ENCODE measurements at regions not wholly inside any gene's neighbourhood (a gene's known extent, or its start where the extent isn't known, plus 50 kb on each side); places are given as distances from the start of the nearest gene placed in this dataset.
"Not testable (repeated sequence)": the region's sequence is repeated elsewhere in the genome, so short reads cannot be mapped to it uniquely, and the experiment has no call there.

DNA sequence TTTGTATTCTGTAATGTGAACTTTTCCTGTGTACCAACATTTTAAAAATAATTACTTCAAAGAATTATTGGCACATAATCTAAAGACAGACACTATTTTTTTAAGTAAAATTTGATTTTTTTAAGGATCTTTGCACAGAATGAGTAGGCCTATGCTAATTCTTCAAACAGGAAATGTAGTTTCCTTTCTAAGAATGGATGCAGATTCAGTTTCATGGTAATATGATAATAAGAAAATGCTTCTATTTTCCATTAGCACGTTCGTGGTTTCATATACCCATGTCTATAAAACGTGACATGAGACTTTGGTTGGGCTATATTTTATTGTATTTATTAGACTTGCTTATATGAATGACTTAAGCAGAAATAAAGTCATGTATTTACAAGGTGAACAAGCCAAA is 191.8 kb upstream of the RBBP8 start:
- no peak overlapping the region for H3K4me3 ChIP-seq (ENCODE audit: low read depth, low read length)
- DNase-seq (ENCODE audit: low read depth): no peak
- TF ChIP-seq, protein P1, sequence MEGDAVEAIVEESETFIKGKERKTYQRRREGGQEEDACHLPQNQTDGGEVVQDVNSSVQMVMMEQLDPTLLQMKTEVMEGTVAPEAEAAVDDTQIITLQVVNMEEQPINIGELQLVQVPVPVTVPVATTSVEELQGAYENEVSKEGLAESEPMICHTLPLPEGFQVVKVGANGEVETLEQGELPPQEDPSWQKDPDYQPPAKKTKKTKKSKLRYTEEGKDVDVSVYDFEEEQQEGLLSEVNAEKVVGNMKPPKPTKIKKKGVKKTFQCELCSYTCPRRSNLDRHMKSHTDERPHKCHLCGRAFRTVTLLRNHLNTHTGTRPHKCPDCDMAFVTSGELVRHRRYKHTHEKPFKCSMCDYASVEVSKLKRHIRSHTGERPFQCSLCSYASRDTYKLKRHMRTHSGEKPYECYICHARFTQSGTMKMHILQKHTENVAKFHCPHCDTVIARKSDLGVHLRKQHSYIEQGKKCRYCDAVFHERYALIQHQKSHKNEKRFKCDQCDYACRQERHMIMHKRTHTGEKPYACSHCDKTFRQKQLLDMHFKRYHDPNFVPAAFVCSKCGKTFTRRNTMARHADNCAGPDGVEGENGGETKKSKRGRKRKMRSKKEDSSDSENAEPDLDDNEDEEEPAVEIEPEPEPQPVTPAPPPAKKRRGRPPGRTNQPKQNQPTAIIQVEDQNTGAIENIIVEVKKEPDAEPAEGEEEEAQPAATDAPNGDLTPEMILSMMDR (IDR thresholded peaks at IDR 0.05; ENCODE audit: low read depth, low read length, missing control alignments): no peak

GRCh38 chr18:22742409-22742808 is 190.7 kb upstream of the RBBP8 start:
- no peak for DNase-seq (ENCODE audit: low read depth)
- no peak overlapping the region for H3K4me3 ChIP-seq (ENCODE audit: low read depth, low read length)
- TF ChIP-seq, protein P1 (IDR thresholded peaks at IDR 0.05; ENCODE audit: low read depth, low read length, missing control alignments): no peak

DNA sequence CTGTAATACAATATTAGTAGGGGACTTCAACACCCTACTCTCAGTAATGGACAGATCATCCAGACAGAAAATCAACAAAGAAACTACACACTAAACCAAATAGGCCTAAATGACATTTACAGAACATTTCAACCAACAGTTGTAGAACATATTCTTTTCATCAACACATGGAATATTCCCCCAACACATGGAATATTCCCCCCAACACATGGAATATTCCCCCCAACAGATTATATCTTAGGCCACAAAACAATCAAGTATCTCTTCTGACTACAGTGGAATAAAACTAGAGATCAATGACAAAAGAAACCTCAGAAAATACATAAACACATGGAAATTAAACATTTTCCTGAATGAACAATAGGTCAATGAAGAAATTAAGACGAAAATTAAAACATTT is 187.2 kb upstream of the RBBP8 start:
- TF ChIP-seq, protein P1 (IDR thresholded peaks at IDR 0.05; ENCODE audit: low read depth, low read length, missing control alignments): no peak
- no peak for DNase-seq (ENCODE audit: low read depth)
- no peak overlapping the region for H3K4me3 ChIP-seq (ENCODE audit: low read depth, low read length)

- TF ChIP-seq, protein P1 (IDR thresholded peaks at IDR 0.05; ENCODE audit: low read depth, low read length, missing control alignments): no peak
- DNase-seq (ENCODE audit: low read depth): no peak
- no peak overlapping the region for H3K4me3 ChIP-seq (ENCODE audit: low read depth, low read length)
Observed at GRCh38 chr18:22752014-22752413, 181.1 kb upstream of the RBBP8 start.

- H3K4me3 ChIP-seq (ENCODE audit: low read depth, low read length): no peak overlapping the region
- TF ChIP-seq, protein P1 (IDR thresholded peaks at IDR 0.05; ENCODE audit: low read depth, low read length, missing control alignments): no peak
- no peak for DNase-seq (ENCODE audit: low read depth)
Observed at GRCh38 chr18:22753130-22753831, 179.8 kb upstream of the RBBP8 start.

DNA sequence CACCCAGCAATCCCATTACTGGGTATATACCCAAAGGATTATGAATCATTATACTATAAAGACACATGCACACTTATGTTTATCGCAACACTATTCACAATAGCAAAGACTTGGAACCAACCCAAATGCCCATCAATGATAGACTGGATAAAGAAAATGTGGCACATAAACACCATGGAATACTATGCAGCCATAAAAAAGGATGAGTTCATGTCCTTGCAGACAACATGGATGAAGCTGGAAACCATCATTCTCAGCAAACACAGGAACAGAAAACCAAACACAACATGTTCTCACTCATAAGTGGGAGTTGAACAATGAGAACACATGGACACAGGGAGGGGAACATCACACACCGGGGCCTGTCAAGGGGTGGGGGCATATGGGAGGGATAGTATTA is 169.1 kb upstream of the RBBP8 start:
- H3K4me3 ChIP-seq (ENCODE audit: low read depth, low read length); DNase-seq (ENCODE audit: low read depth): not testable (repeated sequence)

DNA sequence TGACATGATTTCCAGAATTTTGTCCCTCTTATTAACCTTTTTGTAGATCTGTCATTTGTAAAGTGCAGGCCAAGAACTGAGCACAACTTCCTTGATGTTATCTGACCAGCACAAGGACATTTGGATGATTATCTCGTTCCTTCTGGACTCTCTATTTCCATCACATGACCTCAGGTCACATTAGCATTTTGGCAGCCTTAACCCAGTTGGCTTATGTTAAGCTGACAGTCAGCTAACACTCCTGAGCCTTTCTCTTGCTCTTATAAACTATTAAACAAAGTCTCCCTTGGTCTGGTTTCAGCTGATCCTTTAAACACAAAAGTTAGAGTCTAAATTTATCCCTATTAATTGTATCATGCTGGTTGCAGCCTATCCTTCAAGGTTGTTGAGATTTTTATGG is 167.2 kb upstream of the RBBP8 start:
- no peak for DNase-seq (ENCODE audit: low read depth)
- H3K4me3 ChIP-seq (ENCODE audit: low read depth, low read length): no peak overlapping the region
- TF ChIP-seq, protein P1 (IDR thresholded peaks at IDR 0.05; ENCODE audit: low read depth, low read length, missing control alignments): no peak

All from GM12864 (cell line).